ENCODE measurements at regions not wholly inside any gene's neighbourhood (a gene's known extent, or its start where the extent isn't known, plus 50 kb on each side); places are given as distances from the start of the nearest gene placed in this dataset.

- H2BK5ac ChIP-seq (ENCODE audit: low read depth, low read length), result no peak overlapping the region
- no peak overlapping the region for H3K4me2 ChIP-seq (ENCODE audit: insufficient read depth in 1 of 2, low read depth in 2 of 2, low read length in 2 of 2)
- H3K4me1 ChIP-seq (replicated peaks in 1 of 4; ENCODE audit: control insufficient read depth in 3 of 4, insufficient read depth in 4 of 4, low read length in 3 of 4), result no peaks in the 10 kb centered on the region
- H2BK12ac ChIP-seq (ENCODE audit: low read depth, low read length), result no peak overlapping the region
- FAIRE-seq (no peak), DNase-seq (ENCODE audit: low read depth in 1 of 2, low spot score in 2 of 2) (no peak)
- H4K8ac ChIP-seq (ENCODE audit: extremely low read depth, insufficient read depth, low read length), result no peak overlapping the region
- H2BK20ac ChIP-seq (ENCODE audit: low read length), result no peak overlapping the region
- H3K9ac ChIP-seq (replicated peaks in 1 of 4; ENCODE audit: extremely low read depth in 1 of 4, low read depth in 3 of 4, low read length in 3 of 4), result no peak overlapping the region
- no peak overlapping the region for H3K4ac ChIP-seq (replicated peaks; ENCODE audit: insufficient read length, low read depth, low read length)
- H3K23me2 ChIP-seq (ENCODE audit: low read depth, low read length), result no peaks in the 10 kb centered on the region
- no peak overlapping the region for H3K27ac ChIP-seq (ENCODE audit: low read depth, low read length)
- H3K9me3 ChIP-seq (ENCODE audit: insufficient read depth in 2 of 2, low read depth in 1 of 2, low read length in 1 of 2), result no peaks in the 10 kb centered on the region
- H2AFZ ChIP-seq (ENCODE audit: low read length), result no peak overlapping the region
- no peaks in the 10 kb centered on the region for H3K27me3 ChIP-seq (replicated peaks in 1 of 4; ENCODE audit: control insufficient read depth in 3 of 4, extremely low read depth in 1 of 4, insufficient read depth in 3 of 4, low read length in 3 of 4)
- no peak overlapping the region for H3K23ac ChIP-seq (ENCODE audit: insufficient read length)
- no peak overlapping the region for H4K5ac ChIP-seq (ENCODE audit: insufficient read length, low read depth, low read length)
- no peaks in the 10 kb centered on the region for H3K36me3 ChIP-seq (ENCODE audit: control insufficient read depth in 2 of 4, insufficient read depth in 4 of 4, low read length in 3 of 4)
- no peak overlapping the region for H3K4me3 ChIP-seq (ENCODE audit: extremely low read depth in 1 of 4, insufficient read depth in 2 of 4, low read depth in 3 of 4, low read length in 4 of 4)
- no peaks in the 10 kb centered on the region for H3K79me1 ChIP-seq (ENCODE audit: low read depth, low read length)
- H3K56ac ChIP-seq (replicated peaks; ENCODE audit: insufficient read length, low read depth, low read length), result no peak overlapping the region
- H3K79me2 ChIP-seq (ENCODE audit: control insufficient read depth in 1 of 2, insufficient read depth in 2 of 2, low read length in 2 of 2), result no peaks in the 10 kb centered on the region
- CTCF ChIA-PET (ENCODE audit: partially characterized antibody), result interaction anchor here (1.0 kb wide), 1 partner anchor 43 kb away, joined by 4 read pairs; no protein-coding TSS in a partner anchor
- H4K20me1 ChIP-seq (replicated peaks in 1 of 2; ENCODE audit: control insufficient read depth in 1 of 2, insufficient read depth in 2 of 2, low read length in 2 of 2), result no peaks in the 10 kb centered on the region
- POLR2A ChIA-PET (ENCODE audit: partially characterized antibody), result no interaction called here
- no peak overlapping the region for H4K91ac ChIP-seq (replicated peaks; ENCODE audit: insufficient read length, low read length)
- WGBS, 2 experiments (ENCODE audit: extremely low coverage in 1 of 2, insufficient coverage in 1 of 2, insufficient read length in 1 of 2, insufficient replicate concordance in 2 of 2, low coverage in 1 of 2, low lambda C conversion rate in 2 of 2, missing lambda C conversion rate in 1 of 2), result 90% methylated on average over 1 of the region's 1 CpG; no CpG with 5 or more reads in 1 of the 2 experiments
- H3K18ac ChIP-seq (ENCODE audit: extremely low read depth, low read length), result no peak overlapping the region
- no peak overlapping the region for H2AK5ac ChIP-seq (ENCODE audit: low read depth, low read length)
- no peak overlapping the region for H2BK15ac ChIP-seq (ENCODE audit: low read length)
- H3K14ac ChIP-seq (ENCODE audit: insufficient read length), result no peak overlapping the region
- TF ChIP-seq TAF1 (IDR thresholded peaks at IDR 0.05; ENCODE audit: low read depth, low read length) (no peak), SIRT6 (IDR thresholded peaks at IDR 0.05; ENCODE audit: low read length) (no peak), KDM4A (IDR thresholded peaks at IDR 0.05; ENCODE audit: low read depth, low read length, severe bottlenecking) (no peak), GTF2F1 (IDR thresholded peaks at IDR 0.05; ENCODE audit: borderline replicate concordance, low read depth, low read length) (no peak)
- H2BK120ac ChIP-seq (replicated peaks; ENCODE audit: low read depth, low read length), result no peak overlapping the region
These were observed 1686.4 kb downstream of the GRIK2 start for GRCh38 chr6:103079867-103080266.

Data from H1 (cell line).